ENCODE measurements at regions not wholly inside any gene's neighbourhood (a gene's known extent, or its start where the extent isn't known, plus 50 kb on each side); places are given as distances from the start of the nearest gene placed in this dataset.

DNA sequence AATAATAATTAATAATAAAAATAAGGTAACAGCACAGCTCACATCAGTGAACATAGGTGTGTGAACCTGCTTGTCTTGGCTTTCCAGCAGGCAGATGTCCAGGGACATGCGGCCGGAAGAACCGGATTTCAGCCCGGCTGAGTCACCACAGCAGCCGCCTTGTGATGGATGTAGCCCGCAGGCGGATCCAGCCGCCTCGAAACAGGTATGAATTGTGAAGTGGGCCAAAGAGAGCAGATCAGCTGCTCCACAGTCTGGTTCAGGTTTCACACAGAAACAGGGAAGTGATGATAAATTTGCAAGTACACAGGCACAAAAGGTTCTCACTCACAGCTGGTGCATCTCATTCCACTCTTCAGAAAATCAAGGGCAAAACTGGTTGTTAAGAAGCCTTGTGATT, 55.1 kb downstream of the ID4 start:
- TF ChIP-seq EZH2 (IDR thresholded peaks at IDR 0.05), result no peak
- no peak for TF ChIP-seq EZH2phosphoT487 (IDR thresholded peaks at IDR 0.05)
- TF ChIP-seq, protein P1, sequence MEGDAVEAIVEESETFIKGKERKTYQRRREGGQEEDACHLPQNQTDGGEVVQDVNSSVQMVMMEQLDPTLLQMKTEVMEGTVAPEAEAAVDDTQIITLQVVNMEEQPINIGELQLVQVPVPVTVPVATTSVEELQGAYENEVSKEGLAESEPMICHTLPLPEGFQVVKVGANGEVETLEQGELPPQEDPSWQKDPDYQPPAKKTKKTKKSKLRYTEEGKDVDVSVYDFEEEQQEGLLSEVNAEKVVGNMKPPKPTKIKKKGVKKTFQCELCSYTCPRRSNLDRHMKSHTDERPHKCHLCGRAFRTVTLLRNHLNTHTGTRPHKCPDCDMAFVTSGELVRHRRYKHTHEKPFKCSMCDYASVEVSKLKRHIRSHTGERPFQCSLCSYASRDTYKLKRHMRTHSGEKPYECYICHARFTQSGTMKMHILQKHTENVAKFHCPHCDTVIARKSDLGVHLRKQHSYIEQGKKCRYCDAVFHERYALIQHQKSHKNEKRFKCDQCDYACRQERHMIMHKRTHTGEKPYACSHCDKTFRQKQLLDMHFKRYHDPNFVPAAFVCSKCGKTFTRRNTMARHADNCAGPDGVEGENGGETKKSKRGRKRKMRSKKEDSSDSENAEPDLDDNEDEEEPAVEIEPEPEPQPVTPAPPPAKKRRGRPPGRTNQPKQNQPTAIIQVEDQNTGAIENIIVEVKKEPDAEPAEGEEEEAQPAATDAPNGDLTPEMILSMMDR (IDR thresholded peaks at IDR 0.05), result no peak
- no peaks in the 10 kb centered on the region for H3K9me3 ChIP-seq (ENCODE audit: low read depth)
- no peaks in the 10 kb centered on the region for H3K27me3 ChIP-seq
- H3K4me3 ChIP-seq, result no peak overlapping the region
- no peak overlapping the region for H2AFZ ChIP-seq (replicated peaks)
- H3K4me2 ChIP-seq, result no peak overlapping the region
- no peaks in the 10 kb centered on the region for H4K20me1 ChIP-seq (ENCODE audit: low read depth)
- Mint-ChIP-seq H3K4me1 (no peaks in the 10 kb centered on the region), H3K27me3 (ENCODE audit: insufficient read depth, low read depth) (peaks cover 4% of the 10 kb centered on the region), H3K27ac (no peak overlapping the region), H3K36me3 (no peaks in the 10 kb centered on the region), H3K9me3 (peaks cover 4% of the 10 kb centered on the region), H3K4me3 (no peak overlapping the region)
- H3F3A ChIP-seq (ENCODE audit: low read depth), result no peaks in the 10 kb centered on the region
- no peaks in the 10 kb centered on the region for H3K79me2 ChIP-seq (ENCODE audit: low read depth)
- no peaks in the 10 kb centered on the region for H3K4me1 ChIP-seq
- H3K27ac ChIP-seq, result no peak overlapping the region
- DNase-seq (ENCODE audit: low spot score), result no peak
- no peaks in the 10 kb centered on the region for H3K36me3 ChIP-seq
- no peak overlapping the region for H3K9ac ChIP-seq

DNA sequence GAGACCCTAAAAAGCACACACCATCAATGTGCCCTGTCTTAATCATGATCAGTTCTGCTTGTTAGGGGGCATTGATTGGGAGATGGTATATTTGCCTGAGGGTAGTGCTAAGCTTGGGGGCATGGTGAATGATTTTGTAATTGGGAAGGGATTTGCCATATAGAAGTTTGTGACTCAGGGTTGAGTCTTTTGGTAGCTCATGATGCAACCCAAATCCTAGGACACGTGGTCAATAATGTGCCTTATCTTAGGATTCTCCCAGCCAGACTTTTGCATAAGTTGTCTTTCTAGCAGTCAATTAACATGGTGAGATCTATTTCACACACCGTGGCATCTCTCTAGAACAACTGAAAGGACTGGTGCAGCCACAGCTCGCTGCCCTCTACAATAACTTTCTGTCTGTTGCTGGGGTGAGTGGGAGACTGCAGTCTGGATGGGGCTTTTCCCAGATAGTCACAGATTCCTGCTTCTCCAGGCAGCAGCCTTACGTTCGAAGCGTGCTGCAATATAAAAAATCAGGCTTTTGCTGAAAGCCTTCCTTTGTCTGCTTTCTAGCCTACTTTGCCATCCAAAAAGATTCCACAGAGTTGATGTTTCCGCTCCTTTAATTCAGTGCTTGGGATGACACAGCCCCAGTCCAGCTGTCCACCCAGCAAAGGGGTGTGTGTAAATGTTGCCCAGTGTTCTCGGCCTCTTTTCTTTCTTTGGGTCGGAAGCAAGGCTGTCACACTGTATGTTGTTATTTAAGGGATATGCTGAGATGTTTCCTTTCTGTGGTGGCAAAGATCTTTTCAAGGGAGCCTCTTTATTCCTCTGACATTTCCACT, 58.9 kb downstream of the ID4 start:
- no peaks in the 10 kb centered on the region for H3K79me2 ChIP-seq (ENCODE audit: low read depth)
- H3K27ac ChIP-seq, result no peak overlapping the region
- H3K36me3 Mint-ChIP-seq, result no peaks in the 10 kb centered on the region
- no peaks in the 10 kb centered on the region for H3K4me1 ChIP-seq
- DNase-seq (ENCODE audit: low spot score), result no peak
- H3K27me3 Mint-ChIP-seq (ENCODE audit: insufficient read depth, low read depth), result peaks cover 2% of the 10 kb centered on the region
- peak overlapping the region; percentile 19 for H2AFZ ChIP-seq (replicated peaks)
- H3K4me3 Mint-ChIP-seq, result no peak overlapping the region
- no peaks in the 10 kb centered on the region for H3K36me3 ChIP-seq
- H3K4me3 ChIP-seq, result no peak overlapping the region
- no peaks in the 10 kb centered on the region for H3K9me3 Mint-ChIP-seq
- no peak overlapping the region for H3K27ac Mint-ChIP-seq
- no peaks in the 10 kb centered on the region for H4K20me1 ChIP-seq (ENCODE audit: low read depth)
- H3K9me3 ChIP-seq (ENCODE audit: low read depth), result no peaks in the 10 kb centered on the region
- no peaks in the 10 kb centered on the region for H3F3A ChIP-seq (ENCODE audit: low read depth)
- no peak overlapping the region for H3K9ac ChIP-seq
- H3K27me3 ChIP-seq, result no peaks in the 10 kb centered on the region
- H3K4me1 Mint-ChIP-seq, result peaks cover under 1% of the 10 kb centered on the region
- no peak for TF ChIP-seq EZH2 (IDR thresholded peaks at IDR 0.05)
- H3K4me2 ChIP-seq, result no peak overlapping the region

DNA sequence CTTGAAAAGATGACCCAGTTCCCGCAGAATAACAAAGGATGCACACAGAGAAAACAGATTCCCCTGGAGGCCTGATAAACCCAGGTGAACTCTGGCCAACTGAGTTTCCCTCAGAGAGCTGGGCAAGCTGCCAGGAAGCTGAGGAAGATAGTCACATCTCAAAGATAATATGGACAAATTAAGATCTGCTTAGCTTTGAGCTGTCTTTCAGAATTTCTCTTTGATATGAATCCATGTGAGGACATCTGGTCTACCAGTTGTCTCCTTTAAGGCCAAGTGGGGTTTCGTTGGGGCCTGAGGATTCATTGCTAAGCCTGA, 59.5 kb downstream of the ID4 start:
- H3K27ac Mint-ChIP-seq, result no peak overlapping the region

More for the DNA sequence above, 59.5 kb downstream of the ID4 start:
- TF ChIP-seq EZH2 (IDR thresholded peaks at IDR 0.05), result no peak
- TF ChIP-seq, protein P1 (IDR thresholded peaks at IDR 0.05), result no peak
- no peak for TF ChIP-seq EZH2phosphoT487 (IDR thresholded peaks at IDR 0.05)
- no peak overlapping the region for H3K4me2 ChIP-seq
- H3K36me3 ChIP-seq, result no peaks in the 10 kb centered on the region
- H3K9me3 ChIP-seq (ENCODE audit: low read depth), result no peaks in the 10 kb centered on the region
- Mint-ChIP-seq H3K9me3 (no peaks in the 10 kb centered on the region), H3K27me3 (ENCODE audit: insufficient read depth, low read depth) (peaks cover 2% of the 10 kb centered on the region), H3K4me3 (no peak overlapping the region), H3K36me3 (no peaks in the 10 kb centered on the region), H3K4me1 (peaks cover 3% of the 10 kb centered on the region)
- H3K4me3 ChIP-seq, result no peak overlapping the region
- H3K27ac ChIP-seq, result no peak overlapping the region
- no peaks in the 10 kb centered on the region for H3K27me3 ChIP-seq
- no peak overlapping the region for H3K9ac ChIP-seq
- H3K79me2 ChIP-seq (ENCODE audit: low read depth), result no peaks in the 10 kb centered on the region
- peak overlapping the region; percentile 19 for H2AFZ ChIP-seq (replicated peaks)
- no peak for DNase-seq (ENCODE audit: low spot score)
- no peaks in the 10 kb centered on the region for H3K4me1 ChIP-seq
- no peaks in the 10 kb centered on the region for H3F3A ChIP-seq (ENCODE audit: low read depth)
- H4K20me1 ChIP-seq (ENCODE audit: low read depth), result no peaks in the 10 kb centered on the region
